ENCODE measurements at regions not wholly inside any gene's neighbourhood (a gene's known extent, or its start where the extent isn't known, plus 50 kb on each side); places are given as distances from the start of the nearest gene placed in this dataset.

GRCh38 chr4:170651786-170652185 is 562.0 kb upstream of the AADAT start:
- peak; percentile 42 for DNase-seq (ENCODE audit: low read depth)

- DNase-seq (ENCODE audit: low read depth): no peak
Measured at GRCh38 chr4:170627418-170627817, 537.7 kb upstream of the AADAT start.

- DNase-seq (ENCODE audit: low read depth): no peak
Measured at GRCh38 chr4:170623899-170624298, 534.1 kb upstream of the AADAT start.

GRCh38 chr4:170610434-170610833 is 520.7 kb upstream of the AADAT start:
- no peak for DNase-seq (ENCODE audit: low read depth)

- DNase-seq (ENCODE audit: low read depth): no peak
Measured at GRCh38 chr4:170599894-170600293, 510.1 kb upstream of the AADAT start.

- no peak for DNase-seq (ENCODE audit: low read depth)
Measured at GRCh38 chr4:170591076-170591475, 501.3 kb upstream of the AADAT start.

- peak; percentile 56 for DNase-seq (ENCODE audit: low read depth)
Measured at GRCh38 chr4:170589597-170590191, 499.9 kb upstream of the AADAT start.

GRCh38 chr4:170581969-170582368 is 492.2 kb upstream of the AADAT start:
- DNase-seq (ENCODE audit: low read depth): no peak

GRCh38 chr4:170581322-170581721 is 491.6 kb upstream of the AADAT start:
- DNase-seq (ENCODE audit: low read depth): no peak

- DNase-seq (ENCODE audit: low read depth): no peak
Measured at GRCh38 chr4:170580651-170581050, 490.9 kb upstream of the AADAT start.

GRCh38 chr4:170538821-170539473 is 449.2 kb upstream of the AADAT start:
- no peak for DNase-seq (ENCODE audit: low read depth)

- no peak for DNase-seq (ENCODE audit: low read depth)
Measured at GRCh38 chr4:170529748-170530722, 440.3 kb upstream of the AADAT start.

GRCh38 chr4:170526471-170526870 is 436.7 kb upstream of the AADAT start:
- no peak for DNase-seq (ENCODE audit: low read depth)

GRCh38 chr4:170522427-170522970 is 432.7 kb upstream of the AADAT start:
- no peak for DNase-seq (ENCODE audit: low read depth)

GRCh38 chr4:170497689-170498088 is 407.9 kb upstream of the AADAT start:
- DNase-seq (ENCODE audit: low read depth): no peak

GRCh38 chr4:170497112-170497511 is 407.4 kb upstream of the AADAT start:
- peak; percentile 60 for DNase-seq (ENCODE audit: low read depth)

GRCh38 chr4:170491981-170492380 is 402.2 kb upstream of the AADAT start:
- DNase-seq (ENCODE audit: low read depth): peak; percentile 19

- no peak for DNase-seq (ENCODE audit: low read depth)
Measured at GRCh38 chr4:170476351-170476750, 386.6 kb upstream of the AADAT start.

- no peak for DNase-seq (ENCODE audit: low read depth)
Measured at GRCh38 chr4:170465429-170465828, 375.7 kb upstream of the AADAT start.

- DNase-seq (ENCODE audit: low read depth): no peak
Measured at GRCh38 chr4:170464614-170465197, 374.9 kb upstream of the AADAT start.

- no peak for DNase-seq (ENCODE audit: low read depth)
Measured at GRCh38 chr4:170446782-170447181, 357.0 kb upstream of the AADAT start.
